ENCODE measurements at regions not wholly inside any gene's neighbourhood (a gene's known extent, or its start where the extent isn't known, plus 50 kb on each side); places are given as distances from the start of the nearest gene placed in this dataset.

- Mint-ChIP-seq H3K27me3 (peaks cover 0 to 17% (median 4%) of the 10 kb centered on the region in 5 donors), H3K27ac (no peak overlapping the region), H3K4me3 (no peak overlapping the region), H3K9me3 (no peaks in the 10 kb centered on the region), H3K36me3 (no peaks in the 10 kb centered on the region), H3K4me1 (no peaks in the 10 kb centered on the region)
- intact Hi-C loops (cut with micrococcal nuclease), result no loop called here
- Histone ChIP-seq H3K27me3 (ENCODE audit: control insufficient read depth in 2 of 2, insufficient read depth in 2 of 2, low read length in 2 of 2) (no peaks in the 10 kb centered on the region), H3K36me3 (ENCODE audit: control insufficient read depth in 2 of 3, insufficient read depth in 3 of 3, low read length in 3 of 3) (no peaks in the 10 kb centered on the region), H3K4me3 (ENCODE audit: low read length) (no peak overlapping the region), H3K9me3 (ENCODE audit: control insufficient read depth in 2 of 3, low read length in 3 of 3) (no peaks in the 10 kb centered on the region), H3K4me1 (ENCODE audit: control insufficient read depth in 2 of 2, insufficient read depth in 2 of 2, low read length in 2 of 2) (no peaks in the 10 kb centered on the region), H3K27ac (ENCODE audit: low read depth, low read length) (no peak overlapping the region)
- ChIA-PET CTCF (no interaction called here), POLR2A (no interaction called here)
- ATAC-seq (no peak), DNase-seq (no peak)
Measured at GRCh38 chr14:36006623-36007022, 169.9 kb downstream of the PTCSC3 start.

GRCh38 chr14:36005670-36006069 lies 170.9 kb downstream of the PTCSC3 start:
- H3K4me3 ChIP-seq (ENCODE audit: low read length), result no peak overlapping the region
- Mint-ChIP-seq H3K9me3 (no peaks in the 10 kb centered on the region), H3K4me1 (no peaks in the 10 kb centered on the region), H3K4me3 (no peak overlapping the region), H3K27ac (no peak overlapping the region), H3K27me3 (peaks cover 0 to 18% (median 4%) of the 10 kb centered on the region in 5 donors), H3K36me3 (no peaks in the 10 kb centered on the region)
- no peaks in the 10 kb centered on the region for H3K27me3 ChIP-seq (ENCODE audit: control insufficient read depth in 2 of 2, insufficient read depth in 2 of 2, low read length in 2 of 2)
- DNase-seq, result no peak
- H3K4me1 ChIP-seq (ENCODE audit: control insufficient read depth in 2 of 2, insufficient read depth in 2 of 2, low read length in 2 of 2), result no peaks in the 10 kb centered on the region
- H3K36me3 ChIP-seq (ENCODE audit: control insufficient read depth in 2 of 3, insufficient read depth in 3 of 3, low read length in 3 of 3), result no peaks in the 10 kb centered on the region
- H3K27ac ChIP-seq (ENCODE audit: low read depth, low read length), result no peak overlapping the region
- CTCF ChIA-PET, result no interaction called here
- H3K9me3 ChIP-seq (ENCODE audit: control insufficient read depth in 2 of 3, low read length in 3 of 3), result no peaks in the 10 kb centered on the region
- ATAC-seq, result no peak
- POLR2A ChIA-PET, result no interaction called here
- intact Hi-C loops (cut with micrococcal nuclease), result no loop called here

GRCh38 chr14:36001936-36002335 lies 174.6 kb downstream of the PTCSC3 start:
- Mint-ChIP-seq H3K9me3 (no peaks in the 10 kb centered on the region), H3K4me1 (no peaks in the 10 kb centered on the region), H3K36me3 (no peaks in the 10 kb centered on the region), H3K27me3 (peaks cover 0 to 18% (median 1%) of the 10 kb centered on the region in 5 donors), H3K4me3 (no peak overlapping the region), H3K27ac (no peak overlapping the region)
- Histone ChIP-seq H3K27me3 (ENCODE audit: control insufficient read depth in 2 of 2, insufficient read depth in 2 of 2, low read length in 2 of 2) (no peaks in the 10 kb centered on the region), H3K27ac (ENCODE audit: low read depth, low read length) (no peak overlapping the region), H3K9me3 (ENCODE audit: control insufficient read depth in 2 of 3, low read length in 3 of 3) (no peaks in the 10 kb centered on the region), H3K4me3 (ENCODE audit: low read length) (no peak overlapping the region), H3K36me3 (ENCODE audit: control insufficient read depth in 2 of 3, insufficient read depth in 3 of 3, low read length in 3 of 3) (no peaks in the 10 kb centered on the region), H3K4me1 (ENCODE audit: control insufficient read depth in 2 of 2, insufficient read depth in 2 of 2, low read length in 2 of 2) (no peaks in the 10 kb centered on the region)
- ATAC-seq (no peak), DNase-seq (no peak)
- intact Hi-C loops (cut with micrococcal nuclease), result no loop called here
- POLR2A ChIA-PET, result no interaction called here
- CTCF ChIA-PET, result no interaction called here

GRCh38 chr14:35999294-35999693 lies 173.2 kb downstream of the BRMS1L start:
- Histone ChIP-seq H3K4me1 (ENCODE audit: control insufficient read depth in 2 of 2, insufficient read depth in 2 of 2, low read length in 2 of 2) (no peaks in the 10 kb centered on the region), H3K9me3 (ENCODE audit: control insufficient read depth in 2 of 3, low read length in 3 of 3) (no peaks in the 10 kb centered on the region), H3K27ac (ENCODE audit: low read depth, low read length) (no peak overlapping the region), H3K36me3 (ENCODE audit: control insufficient read depth in 2 of 3, insufficient read depth in 3 of 3, low read length in 3 of 3) (no peaks in the 10 kb centered on the region), H3K27me3 (ENCODE audit: control insufficient read depth in 2 of 2, insufficient read depth in 2 of 2, low read length in 2 of 2) (no peaks in the 10 kb centered on the region), H3K4me3 (ENCODE audit: low read length) (no peak overlapping the region)
- no peak overlapping the region for H3K4me3 Mint-ChIP-seq
- DNase-seq (no peak), ATAC-seq (no peak)
- no peaks in the 10 kb centered on the region for H3K9me3 Mint-ChIP-seq
- POLR2A ChIA-PET, result no interaction called here
- CTCF ChIA-PET, result no interaction called here
- intact Hi-C loops (cut with micrococcal nuclease), result no loop called here
- peaks cover 0 to 14% (median 7%) of the 10 kb centered on the region in 5 donors for H3K27me3 Mint-ChIP-seq
- H3K4me1 Mint-ChIP-seq, result no peaks in the 10 kb centered on the region
- no peak overlapping the region for H3K27ac Mint-ChIP-seq
- H3K36me3 Mint-ChIP-seq, result no peaks in the 10 kb centered on the region

- H3K27me3 Mint-ChIP-seq, result peaks cover 0 to 14% (median 7%) of the 10 kb centered on the region in 5 donors
- Histone ChIP-seq H3K36me3 (ENCODE audit: control insufficient read depth in 2 of 3, insufficient read depth in 3 of 3, low read length in 3 of 3) (no peaks in the 10 kb centered on the region), H3K4me3 (ENCODE audit: low read length) (no peak overlapping the region), H3K4me1 (ENCODE audit: control insufficient read depth in 2 of 2, insufficient read depth in 2 of 2, low read length in 2 of 2) (no peaks in the 10 kb centered on the region), H3K27ac (ENCODE audit: low read depth, low read length) (no peak overlapping the region), H3K9me3 (ENCODE audit: control insufficient read depth in 2 of 3, low read length in 3 of 3) (no peaks in the 10 kb centered on the region), H3K27me3 (ENCODE audit: control insufficient read depth in 2 of 2, insufficient read depth in 2 of 2, low read length in 2 of 2) (no peaks in the 10 kb centered on the region)
- no peaks in the 10 kb centered on the region for H3K4me1 Mint-ChIP-seq
- POLR2A ChIA-PET, result no interaction called here
- no peak overlapping the region for H3K27ac Mint-ChIP-seq
- intact Hi-C loops (cut with micrococcal nuclease), result no loop called here
- H3K36me3 Mint-ChIP-seq, result no peaks in the 10 kb centered on the region
- no peak for ATAC-seq
- no peak for DNase-seq
- no peak overlapping the region for H3K4me3 Mint-ChIP-seq
- CTCF ChIA-PET, result interaction anchor here (0.8 kb wide), 1 partner anchor 57 kb away, joined by 3 read pairs; no protein-coding TSS in a partner anchor
- H3K9me3 Mint-ChIP-seq, result no peaks in the 10 kb centered on the region
Measured at GRCh38 chr14:35998303-35998702, 172.2 kb downstream of the BRMS1L start.

GRCh38 chr14:35993684-35993960 lies 167.5 kb downstream of the BRMS1L start:
- no peak overlapping the region for H3K27ac Mint-ChIP-seq
- DNase-seq, result no peak
- Histone ChIP-seq H3K9me3 (ENCODE audit: control insufficient read depth in 2 of 3, low read length in 3 of 3) (no peaks in the 10 kb centered on the region), H3K27ac (ENCODE audit: low read depth, low read length) (no peak overlapping the region), H3K27me3 (ENCODE audit: control insufficient read depth in 2 of 2, insufficient read depth in 2 of 2, low read length in 2 of 2) (no peaks in the 10 kb centered on the region), H3K36me3 (ENCODE audit: control insufficient read depth in 2 of 3, insufficient read depth in 3 of 3, low read length in 3 of 3) (no peaks in the 10 kb centered on the region), H3K4me3 (ENCODE audit: low read length) (no peak overlapping the region), H3K4me1 (ENCODE audit: control insufficient read depth in 2 of 2, insufficient read depth in 2 of 2, low read length in 2 of 2) (no peaks in the 10 kb centered on the region)
- ATAC-seq, result no peak
- intact Hi-C loops (cut with micrococcal nuclease), result no loop called here
- H3K4me3 Mint-ChIP-seq, result no peak overlapping the region
- POLR2A ChIA-PET, result no interaction called here
- CTCF ChIA-PET, result no interaction called here
- H3K36me3 Mint-ChIP-seq, result peaks cover 0 to 5% (median 0%) of the 10 kb centered on the region in 5 donors
- H3K27me3 Mint-ChIP-seq, result peaks cover 0 to 8% (median 4%) of the 10 kb centered on the region in 5 donors
- no peaks in the 10 kb centered on the region for H3K4me1 Mint-ChIP-seq
- H3K9me3 Mint-ChIP-seq, result peaks cover 0 to 4% (median 0%) of the 10 kb centered on the region in 11 donors

GRCh38 chr14:35992816-35993683 lies 166.9 kb downstream of the BRMS1L start:
- H3K27me3 ChIP-seq (ENCODE audit: control insufficient read depth in 2 of 2, insufficient read depth in 2 of 2, low read length in 2 of 2), result no peaks in the 10 kb centered on the region
- CTCF ChIA-PET, result no interaction called here
- Mint-ChIP-seq H3K27ac (no peak overlapping the region), H3K4me1 (no peaks in the 10 kb centered on the region), H3K4me3 (no peak overlapping the region), H3K36me3 (peaks cover 0 to 5% (median 0%) of the 10 kb centered on the region in 5 donors), H3K27me3 (peaks cover 0 to 8% (median 4%) of the 10 kb centered on the region in 5 donors), H3K9me3 (peaks cover 0 to 4% (median 0%) of the 10 kb centered on the region in 11 donors)
- H3K36me3 ChIP-seq (ENCODE audit: control insufficient read depth in 2 of 3, insufficient read depth in 3 of 3, low read length in 3 of 3), result no peaks in the 10 kb centered on the region
- H3K27ac ChIP-seq (ENCODE audit: low read depth, low read length), result no peak overlapping the region
- no peak for DNase-seq
- intact Hi-C loops (cut with micrococcal nuclease), result no loop called here
- POLR2A ChIA-PET, result no interaction called here
- no peaks in the 10 kb centered on the region for H3K9me3 ChIP-seq (ENCODE audit: control insufficient read depth in 2 of 3, low read length in 3 of 3)
- no peaks in the 10 kb centered on the region for H3K4me1 ChIP-seq (ENCODE audit: control insufficient read depth in 2 of 2, insufficient read depth in 2 of 2, low read length in 2 of 2)
- no peak overlapping the region for H3K4me3 ChIP-seq (ENCODE audit: low read length)
- ATAC-seq, result no peak

Data from naive thymus-derived CD4-positive, alpha-beta T cell (primary cell).